NCI-H2227 treated with DMSO at 0.1 percent for 48 hours (cell line): ENCODE measurements at regions not wholly inside any gene's neighbourhood (a gene's known extent, or its start where the extent isn't known, plus 50 kb on each side); places are given as distances from the start of the nearest gene placed in this dataset.
"Not testable (repeated sequence)": the region's sequence is repeated elsewhere in the genome, so short reads cannot be mapped to it uniquely, and the experiment has no call there.

Experiments used
- DNase-seq: peaks from one replicate; lab custom pipeline; 2025; lab: John Stamatoyannopoulos, UW

DNA sequence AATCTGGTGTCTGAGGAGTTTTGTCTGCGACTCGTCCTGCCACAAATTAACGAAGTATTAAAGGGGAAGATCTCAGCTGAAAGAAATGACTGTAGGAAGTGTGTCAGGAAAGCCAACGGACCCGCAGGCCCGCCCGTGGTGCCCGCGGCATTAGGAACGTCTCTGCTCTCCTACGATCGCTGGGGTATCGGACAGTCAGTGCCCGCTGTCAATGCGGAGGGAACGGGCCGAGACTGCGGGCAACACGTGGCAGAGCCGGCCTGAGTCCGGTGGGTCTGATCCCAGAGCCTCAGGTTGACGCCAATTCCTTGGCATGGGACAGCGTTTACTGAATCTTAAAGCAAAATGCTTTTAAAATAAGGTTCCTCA lies 128.7 kb downstream of the KBTBD2 start:
- no peak for DNase-seq

DNA sequence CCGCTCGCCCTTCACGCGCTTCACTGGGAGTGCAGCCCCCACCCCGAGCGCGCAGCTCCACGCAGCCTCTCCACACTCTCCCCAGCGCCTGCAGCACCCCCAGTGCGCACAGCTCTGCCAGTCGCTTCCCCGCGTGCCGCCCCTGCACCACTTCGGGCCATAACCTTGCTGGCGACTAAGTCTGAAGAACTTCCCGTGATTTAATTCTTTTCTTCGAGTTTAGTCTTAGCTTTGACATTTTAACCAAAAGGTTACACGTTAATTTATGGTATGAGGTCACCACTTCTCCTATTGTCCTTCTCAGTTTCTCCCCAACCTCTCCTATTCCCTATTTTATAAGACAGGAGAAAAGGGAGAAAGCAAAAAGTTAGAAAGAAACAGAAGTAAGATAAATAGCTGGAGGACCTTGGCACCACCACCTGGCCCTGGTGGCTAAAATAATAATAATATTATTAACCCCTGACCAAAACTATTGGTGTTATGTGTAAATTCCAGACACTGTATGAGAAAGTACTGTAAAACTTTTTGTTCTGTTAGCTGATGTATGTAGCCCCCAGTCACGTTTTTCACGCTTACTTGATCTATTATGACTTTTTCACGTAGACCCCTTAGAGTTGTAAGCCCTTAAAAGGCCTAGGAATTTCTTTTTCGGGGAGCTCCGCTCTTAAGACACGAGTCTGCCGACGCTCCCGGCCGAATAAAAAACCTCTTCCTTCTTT lies 129.2 kb downstream of the KBTBD2 start:
- not testable (repeated sequence) for DNase-seq

DNA sequence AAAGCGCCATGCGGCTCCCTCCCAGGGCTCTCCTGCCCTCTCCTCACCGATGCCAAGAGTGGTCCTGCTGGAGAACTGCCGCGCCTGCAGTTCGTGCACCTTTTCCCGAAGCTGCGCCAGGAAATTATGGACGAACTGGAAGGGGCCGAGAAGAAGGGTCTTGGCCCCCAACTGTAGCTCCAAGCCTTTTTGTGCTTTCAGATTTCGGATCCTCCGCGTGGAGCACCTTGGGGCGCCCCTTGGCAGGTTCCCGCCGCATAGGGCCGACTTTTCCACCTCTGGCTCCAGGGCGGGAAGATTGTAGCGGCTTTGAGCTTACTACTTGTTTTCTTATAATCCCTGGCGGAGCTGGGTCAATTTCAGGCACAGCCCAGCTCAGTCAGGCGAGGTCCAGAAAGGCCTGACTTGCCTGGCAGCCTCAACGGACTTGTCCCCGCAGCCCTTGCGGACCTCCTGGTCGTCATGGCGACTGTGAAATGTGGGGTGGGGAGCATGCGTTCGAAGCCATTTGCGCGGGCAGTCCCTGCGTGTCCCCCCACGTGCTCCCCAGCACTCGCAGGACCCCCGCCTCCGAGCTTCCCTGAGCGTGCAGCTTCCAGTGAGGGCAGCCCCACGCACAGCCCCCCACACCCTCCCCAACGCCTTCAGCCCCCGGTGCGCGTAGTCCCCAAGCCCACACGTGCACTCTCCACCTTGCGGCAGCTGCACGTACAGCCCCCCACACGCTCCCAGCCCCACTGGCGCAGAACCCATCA lies 129.9 kb downstream of the KBTBD2 start:
- no peak for DNase-seq

DNA sequence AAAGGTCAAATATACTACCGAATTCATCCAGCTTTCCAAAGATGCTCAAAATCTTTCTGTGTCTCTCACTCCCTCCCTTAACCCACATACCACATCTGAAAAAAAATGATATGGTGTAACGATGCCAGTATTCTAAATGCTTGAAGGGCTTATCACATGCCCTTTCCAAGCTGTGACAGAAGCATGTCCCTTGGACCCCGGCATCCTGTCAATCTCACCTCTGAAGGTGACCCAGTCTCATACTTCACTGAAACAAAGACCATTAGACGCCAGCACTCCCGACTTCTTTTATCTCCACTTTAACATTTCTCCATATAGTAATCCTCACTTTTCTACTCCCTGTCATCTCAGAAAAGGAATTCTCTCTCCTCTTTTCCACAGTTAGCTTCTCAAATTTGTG lies 130.8 kb downstream of the KBTBD2 start:
- not testable (repeated sequence) for DNase-seq

DNA sequence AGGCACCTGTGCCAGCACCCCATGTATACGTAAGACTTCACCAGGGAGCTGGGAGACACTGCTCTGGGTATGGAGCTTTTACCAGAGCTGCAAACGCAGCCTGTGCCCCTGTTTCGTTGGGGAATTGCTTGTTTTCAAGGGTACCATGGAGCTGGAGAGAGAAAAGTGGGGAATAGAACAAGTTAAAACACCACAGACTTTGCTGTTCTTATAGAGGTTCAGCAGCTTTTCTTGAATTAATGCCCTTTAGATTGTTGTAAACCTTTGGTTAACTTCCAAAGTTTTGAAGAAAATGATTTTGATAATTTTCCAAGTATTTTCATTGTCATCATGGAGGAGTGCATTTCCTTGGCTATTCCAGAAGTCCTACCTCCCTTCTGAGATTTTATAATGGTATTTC lies 131.7 kb downstream of the KBTBD2 start:
- not testable (repeated sequence) for DNase-seq

DNA sequence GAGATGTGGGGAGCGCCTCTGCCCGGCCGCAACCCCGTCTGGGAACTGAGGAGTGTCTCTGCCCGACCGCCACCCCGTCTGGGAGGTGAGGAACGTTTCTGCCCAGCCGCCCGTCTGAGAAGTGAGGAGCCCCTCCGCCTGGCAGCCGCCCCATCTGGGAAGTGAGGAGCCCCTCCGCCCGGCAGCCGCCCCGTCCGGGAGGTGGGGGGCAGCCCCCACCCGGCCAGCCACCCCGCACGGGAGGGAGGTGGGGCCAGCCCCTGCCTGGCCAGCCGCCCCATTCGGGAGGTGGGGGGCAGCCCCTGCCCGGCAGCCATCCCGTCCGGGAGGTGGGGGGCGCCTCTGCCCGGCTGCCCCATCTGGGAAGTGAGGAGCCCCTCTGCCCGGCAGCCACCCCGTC lies 137.7 kb downstream of the KBTBD2 start:
- not testable (repeated sequence) for DNase-seq

DNA sequence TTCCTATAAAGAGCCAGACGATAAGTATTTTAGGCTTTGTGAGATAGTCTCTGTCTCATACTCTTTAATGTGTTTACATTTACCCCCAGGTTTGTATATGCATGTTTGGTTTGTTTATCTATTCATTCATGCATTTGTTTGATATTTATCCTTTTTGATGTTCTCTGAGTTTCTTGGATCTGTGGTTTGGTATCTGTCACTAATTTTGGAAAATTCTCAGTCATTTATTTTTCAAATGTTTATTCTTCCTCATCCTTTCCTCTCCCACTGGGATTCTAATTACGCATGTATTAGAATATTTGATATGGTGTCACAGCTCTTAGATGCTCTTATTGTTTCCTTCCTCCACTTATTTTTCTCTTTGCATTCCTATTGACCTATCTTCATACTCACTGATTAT lies 143.2 kb downstream of the KBTBD2 start:
- not testable (repeated sequence) for DNase-seq

DNA sequence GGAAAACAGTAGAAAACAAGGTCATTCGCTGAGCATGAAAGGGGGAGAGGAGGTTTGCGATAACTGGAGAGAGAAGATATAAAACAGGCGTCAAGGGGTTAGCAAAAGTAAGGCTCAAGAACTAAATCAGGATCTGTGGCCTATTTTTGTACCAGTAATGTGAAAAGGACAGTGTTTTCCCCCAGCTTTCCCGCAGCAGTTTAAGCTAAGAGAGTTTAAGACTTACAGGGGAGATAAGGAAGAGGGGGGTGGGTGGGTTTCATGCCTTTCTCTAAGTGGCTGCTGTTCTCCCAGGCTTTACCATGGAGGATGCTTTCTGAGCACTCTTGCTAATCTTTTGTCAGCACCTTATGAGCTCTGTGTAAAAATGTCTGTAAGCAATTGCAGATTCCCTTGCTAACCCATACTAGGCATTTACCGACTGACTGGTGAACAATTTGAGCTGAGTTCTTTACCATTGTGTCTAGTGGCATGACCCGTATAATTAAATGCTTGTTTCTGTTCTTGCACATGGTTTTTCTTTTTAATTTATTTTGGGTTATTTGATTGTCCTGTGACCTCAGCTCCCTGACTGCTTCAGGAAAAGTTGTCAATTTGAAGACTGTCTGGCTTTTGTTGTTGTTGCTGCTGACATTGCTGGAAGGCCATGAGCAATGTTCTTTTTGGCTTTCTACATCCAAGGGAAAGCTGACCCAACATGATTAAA lies 144.0 kb downstream of the KBTBD2 start:
- DNase-seq, result not testable (repeated sequence)

DNA sequence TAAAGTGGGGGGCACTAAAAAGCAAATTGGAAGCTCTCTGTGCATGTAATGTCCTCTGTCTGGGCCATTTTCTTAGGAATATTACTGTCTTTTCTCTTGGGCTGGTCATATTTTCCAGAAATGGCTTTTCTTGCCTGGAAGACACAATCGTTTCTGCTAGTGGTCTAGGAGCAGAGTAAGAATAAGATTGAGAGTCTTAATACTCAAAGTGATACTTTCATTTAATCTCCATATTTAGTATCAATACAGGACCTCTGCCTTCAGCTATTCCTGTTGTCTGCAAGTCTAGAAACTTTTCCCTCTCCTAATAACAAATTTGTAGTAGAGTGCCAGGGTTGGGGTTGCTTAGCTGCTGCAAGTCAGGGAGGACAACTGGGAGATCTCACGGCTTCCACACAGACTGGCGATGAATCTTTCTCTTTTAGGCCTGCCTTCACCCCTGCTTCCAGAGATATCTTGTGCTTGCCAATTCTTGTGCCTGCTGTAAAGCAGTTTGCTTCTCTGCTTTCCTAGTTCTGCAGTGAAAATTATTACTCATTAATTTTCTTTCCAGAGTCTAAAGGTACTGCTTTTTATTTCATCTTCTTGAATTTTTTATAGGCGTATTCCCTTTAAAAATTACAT lies 149.6 kb downstream of the KBTBD2 start:
- DNase-seq, result not testable (repeated sequence)

DNA sequence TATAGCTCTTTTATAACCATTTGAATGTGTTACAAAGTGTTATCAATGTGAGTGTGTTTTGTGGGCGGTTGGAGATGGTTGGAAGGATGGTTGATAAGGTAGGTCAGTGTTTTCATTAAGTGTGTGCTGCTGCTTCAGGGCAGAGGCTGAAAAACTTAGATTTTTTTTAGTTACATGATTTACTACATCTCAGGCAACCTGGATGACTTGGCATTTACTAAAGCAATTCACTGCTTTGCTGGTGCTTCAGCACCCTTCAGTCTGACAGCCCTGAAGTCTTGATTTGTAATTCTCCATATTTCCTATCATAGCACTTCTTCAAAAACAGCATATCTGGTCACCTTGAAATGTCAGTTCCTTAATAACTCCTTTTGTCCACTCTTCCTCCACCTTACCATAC lies 151.8 kb downstream of the KBTBD2 start:
- DNase-seq, result not testable (repeated sequence)

DNA sequence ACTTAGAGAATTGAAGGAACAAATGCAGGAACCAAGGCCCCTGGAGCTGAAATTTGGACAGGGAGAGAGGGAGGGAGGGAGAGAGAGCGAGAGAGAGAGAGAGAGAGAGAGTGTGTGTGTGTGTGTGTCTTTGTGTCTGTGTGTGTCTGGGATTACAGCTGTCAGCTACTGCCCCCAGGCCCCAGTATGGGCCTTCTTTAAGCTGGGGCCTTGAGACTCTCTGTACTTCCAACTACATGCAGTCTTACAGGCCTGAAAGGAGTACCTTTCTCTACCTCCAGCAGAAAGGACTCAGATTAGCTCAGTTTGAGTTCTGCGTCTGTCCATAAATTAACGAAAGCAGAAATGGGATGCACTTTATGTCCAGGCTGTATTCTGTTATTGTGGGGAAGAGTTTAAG lies 153.2 kb downstream of the KBTBD2 start:
- DNase-seq, result not testable (repeated sequence)

DNA sequence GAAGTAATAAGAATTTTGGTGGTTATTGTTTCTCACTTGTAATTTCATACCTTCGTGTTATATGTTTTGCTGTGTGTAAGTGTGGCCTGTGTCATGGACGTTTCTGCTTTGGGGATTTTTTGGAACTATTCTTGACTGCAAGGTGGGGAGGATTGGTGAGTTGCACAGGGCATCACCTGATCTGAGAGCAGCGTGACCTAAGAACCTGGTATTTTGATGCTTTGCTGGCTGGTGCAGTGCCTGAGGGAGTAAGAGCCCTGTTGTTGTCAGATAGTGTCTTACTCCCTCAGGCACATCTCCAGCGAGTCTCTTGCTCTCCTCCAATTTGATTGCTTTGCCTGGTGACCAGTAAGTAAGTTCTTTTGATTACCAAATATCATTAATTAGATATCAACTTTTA lies 158.8 kb downstream of the KBTBD2 start:
- DNase-seq, result not testable (repeated sequence)

DNA sequence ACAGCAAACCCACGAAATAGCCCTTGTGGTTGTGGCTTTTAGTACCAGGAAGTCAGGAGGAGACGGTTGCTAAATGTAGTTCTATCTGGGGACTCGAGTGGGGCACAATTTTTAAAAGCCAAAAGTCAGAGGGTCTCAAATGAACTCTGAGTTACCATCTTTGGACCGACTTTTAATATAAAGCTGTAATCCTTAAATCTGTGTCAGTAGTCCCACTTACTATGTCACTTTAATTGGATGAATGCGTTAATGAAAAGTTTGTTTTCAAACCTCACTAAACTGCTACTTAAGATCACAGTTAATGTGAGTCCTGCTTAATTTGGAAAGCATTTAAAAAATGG lies 162.3 kb downstream of the KBTBD2 start:
- DNase-seq, result not testable (repeated sequence)

DNA sequence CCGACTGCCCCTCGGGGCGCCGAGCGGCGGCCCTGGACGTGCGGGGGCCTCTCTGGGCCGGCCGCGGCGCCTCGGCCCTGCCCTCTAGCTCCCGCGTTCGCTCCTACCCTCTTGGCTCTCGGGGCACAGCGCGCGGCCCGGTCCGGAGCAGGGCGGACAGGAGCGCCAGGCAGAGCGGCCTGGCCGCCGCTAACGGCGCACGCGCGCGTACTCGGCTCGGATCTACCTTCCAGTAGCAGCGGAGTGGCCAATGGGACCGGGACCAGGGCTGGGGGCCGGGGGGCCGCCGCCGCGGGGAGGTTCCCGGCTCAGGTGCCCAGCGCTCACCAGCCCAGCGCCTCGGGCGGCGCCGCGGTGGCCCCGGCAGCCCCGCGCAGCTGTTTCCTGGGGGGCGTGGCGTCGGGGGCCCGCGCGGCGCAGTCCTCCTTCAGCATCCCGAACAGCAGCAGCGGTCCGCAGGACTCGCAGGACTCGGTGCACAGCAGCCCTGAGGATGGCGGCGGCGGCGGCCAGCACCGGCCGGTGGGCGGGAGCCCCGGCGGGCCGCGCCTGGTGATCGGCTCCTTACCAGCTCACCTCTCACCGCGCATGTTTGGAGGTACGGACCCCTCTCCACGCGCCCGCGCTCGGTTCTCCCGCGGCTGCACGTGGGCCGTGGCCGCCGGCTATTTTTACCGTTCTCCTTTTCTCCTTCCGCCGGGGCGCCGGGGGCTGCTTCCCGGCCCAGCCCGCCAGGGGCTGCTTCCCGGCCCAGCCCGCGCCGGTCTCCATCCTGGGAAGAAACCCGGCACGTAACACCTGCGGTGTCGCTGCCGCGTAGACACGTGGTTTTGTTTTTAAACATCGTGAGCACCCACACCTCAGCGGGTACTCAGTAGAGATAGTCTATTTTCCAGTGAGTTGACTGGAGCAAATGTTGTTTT lies 162.9 kb downstream of the KBTBD2 start:
- peak; percentile 55 for DNase-seq

DNA sequence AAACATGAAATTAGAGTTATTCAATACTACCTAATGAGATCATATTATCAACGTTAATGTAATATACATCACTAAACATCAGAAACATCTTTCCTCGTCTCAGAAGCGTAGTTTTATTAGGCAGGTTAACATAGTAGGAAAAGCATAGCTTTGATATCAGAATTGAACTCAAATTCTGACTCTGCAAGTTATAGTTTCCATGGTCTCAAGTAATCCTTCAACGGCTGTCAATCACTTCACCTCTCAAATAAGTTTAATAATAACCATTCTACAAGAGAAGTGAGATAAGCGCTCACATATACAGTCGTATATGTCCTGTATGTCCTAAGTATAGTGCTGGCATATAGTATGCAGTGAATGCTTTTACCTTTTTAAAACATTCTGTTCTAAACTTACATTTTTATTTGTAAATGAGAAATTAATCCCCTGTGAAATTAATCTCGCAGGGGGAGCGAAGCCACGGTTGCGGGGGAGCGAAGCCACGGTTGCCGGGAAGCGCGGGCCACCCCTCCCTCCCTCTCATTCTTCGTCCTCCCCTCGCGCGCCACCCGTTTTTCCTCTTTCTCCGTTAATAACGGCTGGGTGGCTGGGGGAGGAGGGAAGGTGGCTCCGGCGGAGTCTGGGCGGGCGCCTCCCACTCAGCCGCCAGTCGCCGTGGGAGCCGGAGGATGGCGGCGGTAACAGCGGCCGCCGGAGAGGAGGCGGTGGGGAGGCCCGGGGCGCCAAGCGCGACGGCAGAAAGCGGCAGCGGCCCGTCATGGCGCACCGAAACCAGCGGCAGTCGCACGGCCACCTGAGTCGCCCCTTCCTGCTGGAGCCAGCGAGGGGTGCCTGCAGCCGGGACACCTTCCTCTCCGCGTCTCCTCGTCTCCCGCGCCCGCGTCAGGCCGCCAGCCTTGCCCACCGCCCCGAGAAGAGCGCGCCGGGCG lies 163.8 kb downstream of the KBTBD2 start:
- peak; percentile 44 for DNase-seq

DNA sequence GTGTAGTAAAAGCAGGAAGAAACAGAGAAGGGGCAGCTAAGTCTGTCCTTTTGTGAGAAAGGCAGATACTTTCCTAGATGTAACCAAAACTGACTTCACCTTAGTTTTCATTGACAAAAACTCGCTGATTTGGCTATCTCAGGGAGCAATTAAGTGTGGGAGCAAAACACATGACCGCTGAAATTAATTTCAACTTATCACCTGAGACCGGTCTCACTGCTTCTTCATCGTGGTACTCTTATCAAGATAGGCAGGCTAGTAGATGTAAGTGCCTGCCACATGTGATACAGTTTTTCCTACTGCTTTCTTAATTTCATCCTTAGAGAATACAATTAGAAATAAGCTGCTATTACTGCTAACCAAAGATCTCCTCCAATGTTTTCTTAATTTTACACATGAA lies 168.7 kb downstream of the KBTBD2 start:
- DNase-seq, result not testable (repeated sequence)

DNA sequence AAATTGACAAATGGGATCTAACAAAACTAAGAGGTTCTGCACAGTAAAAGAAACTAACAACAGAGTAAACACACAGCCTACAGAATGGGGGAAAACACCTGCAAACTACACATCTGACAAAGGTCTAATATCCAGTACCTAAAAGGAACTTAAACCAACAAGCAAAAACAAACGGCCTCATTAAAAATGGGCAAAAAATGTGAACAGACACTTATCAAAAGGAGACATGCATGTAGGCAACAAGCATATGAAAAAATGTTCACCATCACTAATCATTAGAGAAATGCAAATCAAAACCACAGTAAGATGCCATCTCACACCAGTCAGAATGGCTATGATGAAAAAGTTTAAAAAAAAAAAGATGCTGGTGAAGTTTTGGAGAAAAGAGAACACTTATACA lies 197.4 kb downstream of the KBTBD2 start:
- DNase-seq, result no peak

DNA sequence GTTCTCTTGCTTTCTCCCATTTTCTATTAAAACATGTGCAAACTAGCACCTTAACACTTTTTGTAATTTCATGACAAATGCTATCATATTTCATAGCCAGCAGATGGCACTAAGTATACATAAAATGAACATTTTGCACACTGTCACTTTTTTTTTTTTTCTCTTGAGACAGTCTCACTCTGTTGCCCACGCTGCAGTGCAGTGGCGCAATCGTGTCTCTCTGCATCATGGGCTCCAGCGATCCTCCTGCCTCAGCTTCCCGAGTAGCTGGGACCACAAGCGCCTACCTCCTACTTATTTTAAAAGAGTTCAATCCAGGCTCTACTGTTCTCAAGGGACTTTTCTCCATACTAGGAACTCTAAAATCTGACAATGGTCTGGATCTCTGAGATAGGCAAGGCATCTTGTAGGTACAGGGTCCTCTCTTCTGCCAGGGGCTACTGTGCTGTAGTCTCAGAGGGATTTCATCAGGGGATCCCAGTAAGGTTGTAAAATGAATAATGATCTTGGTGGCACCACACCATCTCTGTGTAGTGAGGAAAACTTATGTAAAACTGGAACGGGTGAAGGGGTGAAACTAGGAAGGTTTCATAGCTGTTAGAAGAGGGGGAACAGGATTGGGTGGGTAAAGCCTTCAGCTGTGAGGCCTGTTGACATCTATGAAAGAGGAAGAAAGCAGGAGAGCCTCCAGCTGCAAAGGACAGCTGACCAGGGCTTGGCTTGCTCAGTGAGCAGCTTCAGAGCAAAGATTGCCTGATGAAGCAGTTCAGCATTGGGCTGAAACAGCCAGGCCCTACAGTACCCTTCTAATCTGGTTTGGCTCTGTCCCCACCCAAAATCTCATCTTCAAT lies 196.9 kb downstream of the AVL9 start:
- DNase-seq, result peak; percentile 5

DNA sequence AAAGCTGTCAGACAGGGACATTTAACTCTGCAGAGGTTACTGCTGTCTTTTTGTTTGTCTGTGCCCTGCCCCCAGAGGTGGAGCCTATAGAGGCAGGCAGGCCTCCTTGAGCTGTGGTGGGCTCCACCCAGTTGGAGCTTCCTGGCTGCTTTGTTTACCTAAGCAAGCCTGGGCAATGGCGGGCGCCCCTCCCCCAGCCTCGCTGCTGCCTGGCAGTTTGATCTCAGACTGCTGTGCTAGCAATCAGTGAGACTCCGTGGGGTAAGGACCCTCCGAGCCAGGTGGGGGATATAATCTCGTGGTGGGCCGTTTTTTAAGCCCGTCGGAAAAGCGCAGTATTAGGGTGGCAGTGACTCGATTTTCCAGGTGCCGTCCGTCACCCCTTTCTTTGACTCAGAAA lies 192.8 kb downstream of the AVL9 start:
- not testable (repeated sequence) for DNase-seq

DNA sequence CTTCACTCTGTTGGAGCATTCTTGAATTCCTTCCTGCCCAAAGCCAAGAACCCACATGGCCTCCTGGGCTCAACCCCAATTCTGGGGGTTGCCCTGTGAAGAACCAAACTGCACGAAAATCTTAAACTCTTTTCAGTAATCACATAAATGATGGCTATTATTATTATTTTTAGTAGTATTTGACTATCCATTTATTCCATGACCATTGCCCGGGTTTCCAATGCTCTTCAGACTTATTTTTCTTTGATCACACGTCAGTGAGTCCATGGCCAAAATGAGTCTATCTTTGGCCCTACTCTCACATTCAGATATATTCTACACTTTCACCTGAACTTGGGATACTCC lies 185.9 kb downstream of the AVL9 start:
- DNase-seq, result no peak
